ENCODE measurements at regions not wholly inside any gene's neighbourhood (a gene's known extent, or its start where the extent isn't known, plus 50 kb on each side); places are given as distances from the start of the nearest gene placed in this dataset.

DNA sequence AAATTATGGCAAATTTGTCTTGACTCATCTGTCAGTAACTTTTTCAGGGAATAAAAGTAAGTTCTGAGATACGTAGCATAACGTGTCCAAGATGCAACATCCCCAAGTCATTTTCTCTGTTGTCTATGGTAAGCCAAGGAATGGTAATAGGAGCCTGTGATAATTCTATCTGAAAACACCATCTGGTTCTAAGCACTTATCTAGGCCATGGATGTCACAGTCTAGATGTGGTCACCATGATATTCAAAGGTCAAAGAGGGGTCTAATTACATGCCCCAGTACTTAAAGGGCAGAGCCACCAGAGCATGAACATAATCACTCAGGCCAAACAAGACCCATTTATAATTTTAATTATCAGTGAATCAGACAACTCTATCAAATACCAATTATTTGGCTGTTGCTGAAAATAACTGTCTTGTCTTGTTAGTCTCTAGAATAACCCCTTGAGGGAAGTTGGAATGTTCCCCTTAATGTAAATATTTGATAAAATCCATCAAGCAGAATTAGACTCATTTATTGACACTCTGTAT is 225.1 kb upstream of the MPPED2 start:
- no peak for TF ChIP-seq GABPA (IDR thresholded peaks at IDR 0.05 in 1 of 2, conservative IDR thresholded peaks at IDR 0.05 in 1 of 2)
- no peak for TF ChIP-seq FOXA1 (IDR thresholded peaks at IDR 0.05)
- no peak for TF ChIP-seq HNF4A (conservative IDR thresholded peaks at IDR 0.05)
- no peak for TF ChIP-seq NR2F2 (IDR thresholded peaks at IDR 0.05)
- TF ChIP-seq, protein P1, sequence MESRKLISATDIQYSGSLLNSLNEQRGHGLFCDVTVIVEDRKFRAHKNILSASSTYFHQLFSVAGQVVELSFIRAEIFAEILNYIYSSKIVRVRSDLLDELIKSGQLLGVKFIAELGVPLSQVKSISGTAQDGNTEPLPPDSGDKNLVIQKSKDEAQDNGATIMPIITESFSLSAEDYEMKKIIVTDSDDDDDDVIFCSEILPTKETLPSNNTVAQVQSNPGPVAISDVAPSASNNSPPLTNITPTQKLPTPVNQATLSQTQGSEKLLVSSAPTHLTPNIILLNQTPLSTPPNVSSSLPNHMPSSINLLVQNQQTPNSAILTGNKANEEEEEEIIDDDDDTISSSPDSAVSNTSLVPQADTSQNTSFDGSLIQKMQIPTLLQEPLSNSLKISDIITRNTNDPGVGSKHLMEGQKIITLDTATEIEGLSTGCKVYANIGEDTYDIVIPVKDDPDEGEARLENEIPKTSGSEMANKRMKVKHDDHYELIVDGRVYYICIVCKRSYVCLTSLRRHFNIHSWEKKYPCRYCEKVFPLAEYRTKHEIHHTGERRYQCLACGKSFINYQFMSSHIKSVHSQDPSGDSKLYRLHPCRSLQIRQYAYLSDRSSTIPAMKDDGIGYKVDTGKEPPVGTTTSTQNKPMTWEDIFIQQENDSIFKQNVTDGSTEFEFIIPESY (IDR thresholded peaks at IDR 0.05) = no peak
- no peak for TF ChIP-seq SP1 (IDR thresholded peaks at IDR 0.05)
- TF ChIP-seq RAD21 (IDR thresholded peaks at IDR 0.05) = no peak
- TF ChIP-seq RXRA (IDR thresholded peaks at IDR 0.05) = no peak
- no peak for TF ChIP-seq EGR1 (IDR thresholded peaks at IDR 0.05; ENCODE audit: low read depth in 2 of 2)
- no peak for TF ChIP-seq FOXA2 (IDR thresholded peaks at IDR 0.05)
- TF ChIP-seq, protein P2, sequence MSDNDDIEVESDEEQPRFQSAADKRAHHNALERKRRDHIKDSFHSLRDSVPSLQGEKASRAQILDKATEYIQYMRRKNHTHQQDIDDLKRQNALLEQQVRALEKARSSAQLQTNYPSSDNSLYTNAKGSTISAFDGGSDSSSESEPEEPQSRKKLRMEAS (IDR thresholded peaks at IDR 0.05) = no peak
- TF ChIP-seq, protein P3, sequence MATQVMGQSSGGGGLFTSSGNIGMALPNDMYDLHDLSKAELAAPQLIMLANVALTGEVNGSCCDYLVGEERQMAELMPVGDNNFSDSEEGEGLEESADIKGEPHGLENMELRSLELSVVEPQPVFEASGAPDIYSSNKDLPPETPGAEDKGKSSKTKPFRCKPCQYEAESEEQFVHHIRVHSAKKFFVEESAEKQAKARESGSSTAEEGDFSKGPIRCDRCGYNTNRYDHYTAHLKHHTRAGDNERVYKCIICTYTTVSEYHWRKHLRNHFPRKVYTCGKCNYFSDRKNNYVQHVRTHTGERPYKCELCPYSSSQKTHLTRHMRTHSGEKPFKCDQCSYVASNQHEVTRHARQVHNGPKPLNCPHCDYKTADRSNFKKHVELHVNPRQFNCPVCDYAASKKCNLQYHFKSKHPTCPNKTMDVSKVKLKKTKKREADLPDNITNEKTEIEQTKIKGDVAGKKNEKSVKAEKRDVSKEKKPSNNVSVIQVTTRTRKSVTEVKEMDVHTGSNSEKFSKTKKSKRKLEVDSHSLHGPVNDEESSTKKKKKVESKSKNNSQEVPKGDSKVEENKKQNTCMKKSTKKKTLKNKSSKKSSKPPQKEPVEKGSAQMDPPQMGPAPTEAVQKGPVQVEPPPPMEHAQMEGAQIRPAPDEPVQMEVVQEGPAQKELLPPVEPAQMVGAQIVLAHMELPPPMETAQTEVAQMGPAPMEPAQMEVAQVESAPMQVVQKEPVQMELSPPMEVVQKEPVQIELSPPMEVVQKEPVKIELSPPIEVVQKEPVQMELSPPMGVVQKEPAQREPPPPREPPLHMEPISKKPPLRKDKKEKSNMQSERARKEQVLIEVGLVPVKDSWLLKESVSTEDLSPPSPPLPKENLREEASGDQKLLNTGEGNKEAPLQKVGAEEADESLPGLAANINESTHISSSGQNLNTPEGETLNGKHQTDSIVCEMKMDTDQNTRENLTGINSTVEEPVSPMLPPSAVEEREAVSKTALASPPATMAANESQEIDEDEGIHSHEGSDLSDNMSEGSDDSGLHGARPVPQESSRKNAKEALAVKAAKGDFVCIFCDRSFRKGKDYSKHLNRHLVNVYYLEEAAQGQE (IDR thresholded peaks at IDR 0.05) = no peak
- TF ChIP-seq, protein P4, sequence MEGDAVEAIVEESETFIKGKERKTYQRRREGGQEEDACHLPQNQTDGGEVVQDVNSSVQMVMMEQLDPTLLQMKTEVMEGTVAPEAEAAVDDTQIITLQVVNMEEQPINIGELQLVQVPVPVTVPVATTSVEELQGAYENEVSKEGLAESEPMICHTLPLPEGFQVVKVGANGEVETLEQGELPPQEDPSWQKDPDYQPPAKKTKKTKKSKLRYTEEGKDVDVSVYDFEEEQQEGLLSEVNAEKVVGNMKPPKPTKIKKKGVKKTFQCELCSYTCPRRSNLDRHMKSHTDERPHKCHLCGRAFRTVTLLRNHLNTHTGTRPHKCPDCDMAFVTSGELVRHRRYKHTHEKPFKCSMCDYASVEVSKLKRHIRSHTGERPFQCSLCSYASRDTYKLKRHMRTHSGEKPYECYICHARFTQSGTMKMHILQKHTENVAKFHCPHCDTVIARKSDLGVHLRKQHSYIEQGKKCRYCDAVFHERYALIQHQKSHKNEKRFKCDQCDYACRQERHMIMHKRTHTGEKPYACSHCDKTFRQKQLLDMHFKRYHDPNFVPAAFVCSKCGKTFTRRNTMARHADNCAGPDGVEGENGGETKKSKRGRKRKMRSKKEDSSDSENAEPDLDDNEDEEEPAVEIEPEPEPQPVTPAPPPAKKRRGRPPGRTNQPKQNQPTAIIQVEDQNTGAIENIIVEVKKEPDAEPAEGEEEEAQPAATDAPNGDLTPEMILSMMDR (IDR thresholded peaks at IDR 0.05; ENCODE audit: low read depth, low read length, missing input control) = no peak
- TF ChIP-seq, protein P5, sequence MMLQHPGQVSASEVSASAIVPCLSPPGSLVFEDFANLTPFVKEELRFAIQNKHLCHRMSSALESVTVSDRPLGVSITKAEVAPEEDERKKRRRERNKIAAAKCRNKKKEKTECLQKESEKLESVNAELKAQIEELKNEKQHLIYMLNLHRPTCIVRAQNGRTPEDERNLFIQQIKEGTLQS (IDR thresholded peaks at IDR 0.05) = no peak
- no peak for TF ChIP-seq YY1 (IDR thresholded peaks at IDR 0.05)
- TF ChIP-seq HNF4G (IDR thresholded peaks at IDR 0.05) = no peak
- no peak for TF ChIP-seq JUND (IDR thresholded peaks at IDR 0.05)
- 93% methylated on average over 2 of the region's 2 CpGs for WGBS
- H3K36me3 ChIP-seq (ENCODE audit: control insufficient read depth in 4 of 4, insufficient read depth in 3 of 4, low read depth in 1 of 4, low read length in 3 of 4) = no peaks in the 10 kb centered on the region
- H3K27me3 ChIP-seq (ENCODE audit: control insufficient read depth in 4 of 4, insufficient read depth in 4 of 4, low read length in 3 of 4) = no peaks in the 10 kb centered on the region
- no peak for DNase-seq (ENCODE audit: low spot score)
- H3K4me1 ChIP-seq (ENCODE audit: control insufficient read depth in 4 of 4, insufficient read depth in 4 of 4, low read length in 3 of 4) = no peaks in the 10 kb centered on the region
- no peak overlapping the region for H3K27ac ChIP-seq (ENCODE audit: low read depth in 1 of 2, low read length in 2 of 2)
- H3K4me3 ChIP-seq (ENCODE audit: low read depth in 1 of 3, low read length in 3 of 3) = no peak overlapping the region
- no peak overlapping the region for H3K9ac ChIP-seq (ENCODE audit: low read depth in 1 of 2, low read length in 2 of 2)
- H3K9me3 ChIP-seq (ENCODE audit: control insufficient read depth in 4 of 4, low read length in 3 of 4) = no peaks in the 10 kb centered on the region

All from liver (tissue), 8 donors.